HG02610 (cell line): ENCODE measurements at regions not wholly inside any gene's neighbourhood (a gene's known extent, or its start where the extent isn't known, plus 50 kb on each side); places are given as distances from the start of the nearest gene placed in this dataset.

ENCODE experiments used
- ATAC-seq: cut with Tn5 transposase; IDR thresholded peaks from one replicate; pipeline ENCODE4 v1.9.1; 2021; ENCODE audit warnings: mild to moderate bottlenecking, moderate library complexity; ENCODE audit not compliant: unreplicated experiment

DNA sequence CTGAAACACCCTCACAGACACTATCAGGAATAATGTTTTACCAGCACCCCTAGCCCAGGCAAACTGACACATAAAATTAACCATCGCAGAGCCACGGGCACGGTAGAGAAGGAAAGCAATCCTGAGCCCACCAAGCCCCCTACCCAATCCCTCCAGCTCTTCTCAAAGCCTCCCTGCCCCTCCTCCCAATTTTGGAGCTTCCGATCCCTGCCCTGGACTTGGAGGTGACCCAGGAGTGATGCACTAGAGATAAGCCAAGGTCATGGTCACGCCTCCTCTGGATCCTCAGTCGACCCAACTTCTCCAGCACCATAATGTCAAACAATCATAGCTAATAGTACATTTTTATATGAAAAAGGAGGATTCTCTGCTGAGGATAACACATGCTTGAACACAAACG, 188.7 kb upstream of the NSMCE3 start:
- no peak for ATAC-seq

GRCh38 chr15:29457729-29458128, 188.1 kb upstream of the NSMCE3 start:
- ATAC-seq = no peak

GRCh38 chr15:29456964-29457363, 187.3 kb upstream of the NSMCE3 start:
- no peak for ATAC-seq

DNA sequence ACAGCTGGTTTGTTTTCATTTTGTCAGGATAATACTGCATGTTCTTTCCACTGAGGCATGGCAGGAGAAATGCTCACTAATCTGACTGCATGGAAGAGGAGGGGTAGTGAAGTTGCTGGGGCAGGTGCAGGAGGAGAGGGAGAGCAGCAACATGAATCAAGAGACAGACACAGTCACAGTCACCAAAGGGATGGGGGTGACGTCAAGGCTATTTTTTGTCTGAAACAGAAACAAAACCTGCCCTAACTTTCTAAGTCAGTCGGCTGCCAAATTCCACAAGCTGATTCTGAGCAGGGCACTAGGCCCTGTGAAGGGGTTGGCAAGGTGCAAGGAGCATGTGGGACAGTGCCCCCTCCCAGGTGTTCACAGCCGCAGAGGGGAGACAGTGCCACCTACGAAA, 186.6 kb upstream of the NSMCE3 start:
- no peak for ATAC-seq

DNA sequence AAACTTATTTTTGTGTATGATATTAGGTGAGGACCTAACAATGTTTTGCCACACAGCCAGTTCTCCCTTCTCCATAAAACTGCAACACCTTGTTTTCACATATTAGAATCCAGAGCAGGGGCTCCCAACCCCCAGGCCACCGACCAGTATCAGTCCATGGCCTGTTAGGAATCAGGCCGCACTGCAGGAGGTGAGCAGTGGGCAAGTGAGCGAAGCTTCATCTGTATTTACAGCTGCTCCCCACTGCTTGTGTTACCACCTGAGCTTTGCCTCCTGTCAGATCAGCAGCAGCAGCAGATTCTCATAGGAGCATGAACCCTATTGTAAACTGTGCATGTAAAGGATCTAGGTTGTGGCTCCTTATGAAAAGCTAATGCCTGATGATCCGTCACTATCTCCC, 185.9 kb upstream of the NSMCE3 start:
- ATAC-seq = no peak

- no peak for ATAC-seq
Measured at GRCh38 chr15:29455055-29455454, 185.4 kb upstream of the NSMCE3 start.

DNA sequence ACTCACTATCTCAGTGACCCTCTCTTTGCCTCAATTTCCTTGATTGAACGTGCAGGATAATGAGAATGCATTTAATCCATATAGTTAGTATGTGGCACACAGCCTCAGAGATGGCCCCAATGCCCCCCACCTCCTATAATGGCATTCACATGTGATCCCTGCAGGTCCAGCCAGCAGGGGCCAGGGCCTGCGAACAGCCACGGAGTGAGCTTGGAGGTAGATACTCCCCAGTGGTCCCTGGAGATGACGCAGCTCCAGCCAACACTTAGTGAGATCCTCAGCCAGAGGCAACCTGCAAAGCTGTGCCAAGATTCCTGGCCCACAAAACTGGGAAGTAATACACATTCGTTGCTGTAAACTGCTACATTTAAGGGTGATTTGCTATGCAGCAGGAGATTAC, 184.9 kb upstream of the NSMCE3 start:
- ATAC-seq = no peak

GRCh38 chr15:29452881-29453731, 183.5 kb upstream of the NSMCE3 start:
- no peak for ATAC-seq

DNA sequence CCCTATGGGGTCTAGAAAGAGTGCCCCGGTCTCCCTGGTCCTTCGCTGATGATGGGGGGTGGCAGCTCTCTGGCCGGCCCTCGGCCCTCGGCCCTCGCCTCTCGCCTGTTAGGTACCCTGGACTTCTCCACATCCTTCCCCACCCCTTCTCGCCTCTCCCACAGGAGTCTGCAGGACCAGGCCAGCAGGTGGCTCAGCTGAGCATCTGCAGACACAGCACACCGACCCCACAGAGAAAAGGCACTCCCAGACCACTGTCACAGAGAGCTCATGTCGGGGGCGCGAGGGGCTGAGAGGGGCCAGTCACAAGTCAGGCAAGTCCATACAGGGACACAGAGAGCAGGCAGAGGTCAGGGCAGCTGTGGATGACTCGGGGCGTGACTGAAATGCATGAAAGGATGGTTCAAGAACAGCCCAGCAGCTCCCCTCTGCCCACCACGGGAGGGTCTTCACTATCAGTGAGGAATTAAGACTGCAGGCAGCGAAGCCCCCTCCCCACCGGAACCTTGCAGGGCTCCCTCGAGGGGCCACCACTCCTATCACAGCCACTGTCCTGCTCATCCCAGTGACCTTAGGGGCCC, 181.7 kb upstream of the NSMCE3 start:
- no peak for ATAC-seq

DNA sequence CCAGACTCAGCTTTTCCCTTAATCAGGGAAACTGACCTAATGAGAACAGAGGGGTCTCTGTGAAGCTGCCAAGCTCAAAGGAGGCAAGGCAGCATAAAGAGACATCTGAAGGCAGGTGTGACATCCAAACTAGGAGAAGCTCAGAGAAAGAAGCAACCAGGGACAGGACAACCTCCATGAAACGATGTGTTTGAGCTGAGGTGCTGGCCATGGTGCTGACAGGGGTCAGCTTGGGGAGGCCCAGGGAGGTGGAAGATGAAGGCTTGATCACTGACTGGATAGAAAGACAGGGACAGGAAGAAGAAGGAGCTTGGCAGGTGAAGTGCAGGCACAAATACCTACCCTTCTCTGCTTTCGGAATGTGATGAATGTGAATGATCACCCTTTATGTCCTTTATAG, 179.5 kb upstream of the NSMCE3 start:
- ATAC-seq = no peak

DNA sequence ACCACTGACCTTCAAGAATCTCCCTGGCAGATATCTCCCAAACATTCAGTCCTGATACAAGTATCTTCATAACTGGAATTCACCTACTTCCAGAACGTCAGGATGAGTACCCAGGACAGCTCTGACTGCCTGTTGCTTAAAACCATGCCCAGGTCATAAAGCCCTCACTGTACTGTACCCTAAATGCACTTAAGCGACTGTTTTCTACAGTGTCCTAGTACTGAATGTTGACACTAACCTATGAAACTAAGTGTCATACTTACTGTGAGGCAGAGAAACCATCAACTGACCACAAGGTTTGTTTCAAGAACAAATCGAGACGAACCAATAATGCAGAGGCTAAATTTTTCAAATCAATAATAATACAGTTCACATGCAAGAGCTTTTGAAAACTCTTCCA, 178.7 kb upstream of the NSMCE3 start:
- no peak for ATAC-seq

DNA sequence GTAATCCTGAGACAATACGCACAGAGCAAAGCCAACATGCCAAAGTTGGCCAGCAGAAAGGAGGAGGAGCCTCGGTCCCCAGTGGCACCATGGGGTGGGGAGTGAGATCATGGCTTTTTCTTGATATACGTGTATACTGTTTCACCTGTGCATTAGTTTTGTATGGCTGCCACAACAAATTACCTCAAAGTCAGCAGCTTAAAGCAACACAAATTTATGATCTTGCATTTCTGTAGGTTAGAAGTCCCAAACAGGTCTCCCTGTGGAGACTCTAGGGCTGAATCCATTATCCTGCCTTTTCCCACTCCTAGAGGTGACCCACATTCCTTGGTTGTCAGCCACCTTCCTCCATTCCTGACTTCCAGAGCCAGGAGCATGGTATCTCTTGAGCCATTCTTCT, 176.9 kb upstream of the NSMCE3 start:
- ATAC-seq = no peak

- no peak for ATAC-seq
Measured at GRCh38 chr15:29442532-29442931, 172.9 kb upstream of the NSMCE3 start.

DNA sequence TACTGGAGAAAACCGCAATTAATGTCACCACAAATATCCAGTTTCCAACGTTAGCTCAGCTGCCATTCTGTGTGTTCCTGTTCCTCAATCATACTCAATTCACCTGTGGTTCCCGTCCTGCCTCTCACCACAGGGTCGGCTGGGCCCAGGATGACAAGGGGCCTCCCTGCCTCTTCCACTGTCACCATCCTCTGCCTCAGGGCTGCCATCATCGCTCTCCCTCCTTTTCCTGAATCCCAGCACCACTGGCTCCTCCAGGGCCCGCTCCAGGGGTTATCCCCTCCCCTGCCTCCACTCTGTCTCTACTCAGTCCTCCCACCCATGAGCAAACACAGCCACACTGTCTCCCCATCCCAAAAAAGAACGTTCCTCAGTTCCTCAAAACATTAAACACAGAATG, 170.9 kb upstream of the NSMCE3 start:
- ATAC-seq = no peak

DNA sequence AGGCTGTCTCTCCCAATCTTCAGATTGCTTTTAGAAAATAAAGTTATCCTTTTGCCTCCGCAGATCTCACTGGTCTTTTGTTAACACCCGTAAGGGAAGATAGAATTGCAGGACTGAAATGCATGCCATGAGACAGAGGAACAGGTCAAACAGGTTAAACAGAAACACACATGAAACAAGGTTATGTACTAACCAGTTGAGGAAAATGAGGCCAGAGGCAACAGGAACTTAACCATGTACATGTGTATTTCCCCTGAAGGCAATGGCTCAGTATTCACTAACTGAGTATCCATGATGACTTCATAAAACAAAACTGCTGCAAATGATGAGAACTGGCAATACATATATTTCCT, 169.1 kb upstream of the NSMCE3 start:
- ATAC-seq = no peak

- no peak for ATAC-seq
Measured at GRCh38 chr15:29437888-29438702, 168.5 kb upstream of the NSMCE3 start.

GRCh38 chr15:29435811-29436210, 166.2 kb upstream of the NSMCE3 start:
- ATAC-seq = no peak

GRCh38 chr15:29434280-29434679, 164.7 kb upstream of the NSMCE3 start:
- ATAC-seq = no peak

DNA sequence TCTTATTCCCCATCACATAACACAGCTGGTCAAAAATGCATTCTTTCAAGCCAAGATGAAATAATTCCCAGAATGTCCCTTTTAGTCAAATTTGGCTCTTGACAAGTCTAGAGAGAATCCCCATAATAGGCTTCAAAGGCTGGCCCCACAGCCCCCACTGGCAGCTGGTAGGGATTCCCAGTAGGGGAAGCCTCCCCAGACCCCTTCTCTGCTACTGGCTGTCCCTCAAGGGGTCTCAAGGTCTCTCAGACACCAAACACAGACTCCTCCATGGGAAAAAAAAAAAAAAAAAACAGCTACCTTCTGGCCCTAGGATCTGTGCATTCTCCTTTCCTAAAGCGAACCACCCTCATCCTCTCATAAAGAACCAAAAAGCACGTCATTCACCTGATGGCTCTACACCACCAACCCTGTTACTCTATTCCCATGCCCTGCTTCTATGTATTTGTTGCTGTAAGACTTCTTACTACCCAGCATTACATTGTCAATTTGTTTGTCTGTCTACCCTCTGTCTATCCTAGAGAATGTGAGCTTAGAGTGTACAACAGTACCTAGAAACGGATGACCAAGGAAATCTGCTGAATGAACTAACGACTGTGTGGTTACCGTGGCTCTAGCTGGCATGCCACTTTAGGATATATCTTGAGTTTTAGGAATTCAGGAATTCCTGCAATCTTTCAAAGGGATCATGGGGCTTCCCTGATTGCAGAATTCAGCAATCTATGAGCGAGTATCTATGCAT, 164.1 kb upstream of the NSMCE3 start:
- ATAC-seq = no peak

DNA sequence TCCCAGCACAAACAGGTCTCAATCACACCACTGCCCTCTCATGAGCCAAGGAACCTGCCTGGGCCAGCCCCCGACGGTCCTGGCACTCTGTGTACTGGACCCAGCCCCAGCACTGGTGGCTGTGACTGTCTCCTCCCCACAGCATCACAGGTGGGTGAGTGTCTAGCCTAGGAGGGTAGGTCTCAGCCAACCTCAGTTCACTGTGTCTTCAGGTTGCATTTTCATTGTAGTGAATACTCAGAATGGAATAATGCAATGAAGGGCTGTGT, 163.4 kb upstream of the NSMCE3 start:
- ATAC-seq = no peak

GRCh38 chr15:29432191-29433049, 162.8 kb upstream of the NSMCE3 start:
- no peak for ATAC-seq
